GM18873 (cell line): ENCODE measurements at regions not wholly inside any gene's neighbourhood (a gene's known extent, or its start where the extent isn't known, plus 50 kb on each side); places are given as distances from the start of the nearest gene placed in this dataset.

ENCODE experiments used
- ATAC-seq: cut with Tn5 transposase; IDR thresholded peaks from one replicate; pipeline ENCODE4 v1.9.1; 2021; ENCODE audit warnings: mild to moderate bottlenecking, moderate library complexity, moderate number of reproducible peaks; ENCODE audit not compliant: unreplicated experiment, low FRiP score

DNA sequence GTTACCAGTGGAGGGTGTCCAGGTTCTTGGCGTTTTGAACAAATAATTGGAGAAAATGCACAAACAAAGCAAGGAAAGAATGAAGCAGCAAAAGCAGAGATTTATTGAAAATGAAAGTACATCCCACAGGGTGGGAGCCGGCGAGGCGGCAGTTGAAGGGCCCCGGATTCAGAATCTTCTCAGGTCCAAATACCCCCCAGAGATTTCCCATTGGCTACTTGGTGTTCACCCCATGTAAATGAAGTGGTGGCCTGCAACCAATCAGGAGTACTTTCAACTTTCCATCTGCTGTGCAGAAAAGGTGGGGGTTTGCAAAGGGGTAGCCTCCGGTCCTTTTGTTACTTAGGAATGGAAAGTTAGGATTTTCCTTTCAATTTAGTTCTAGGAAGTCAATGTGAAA lies 1447.0 kb downstream of the C4orf33 start:
- ATAC-seq = no peak

- no peak for ATAC-seq
Measured at GRCh38 chr4:130545171-130545570, 1449.2 kb downstream of the C4orf33 start.

- no peak for ATAC-seq
Measured at GRCh38 chr4:130545596-130545995, 1449.6 kb downstream of the C4orf33 start.

DNA sequence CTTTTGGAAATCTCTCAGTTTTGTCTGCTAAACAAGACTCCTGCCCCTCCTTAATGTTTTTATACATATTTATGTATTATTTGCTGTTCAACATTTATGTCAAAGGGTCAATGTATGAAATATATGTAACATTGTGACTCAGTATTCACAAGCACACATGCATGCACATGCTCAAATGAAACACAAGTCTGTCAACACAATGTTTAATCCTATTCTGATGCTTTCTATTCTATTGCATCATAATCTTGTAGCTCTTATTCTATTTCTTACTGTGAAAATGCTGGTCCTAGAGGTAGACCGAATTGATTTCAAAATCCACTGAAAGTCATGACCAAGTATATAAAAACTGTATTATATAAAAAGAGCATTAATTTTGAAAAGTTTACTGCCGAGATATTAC lies 1463.3 kb downstream of the C4orf33 start:
- ATAC-seq = no peak

DNA sequence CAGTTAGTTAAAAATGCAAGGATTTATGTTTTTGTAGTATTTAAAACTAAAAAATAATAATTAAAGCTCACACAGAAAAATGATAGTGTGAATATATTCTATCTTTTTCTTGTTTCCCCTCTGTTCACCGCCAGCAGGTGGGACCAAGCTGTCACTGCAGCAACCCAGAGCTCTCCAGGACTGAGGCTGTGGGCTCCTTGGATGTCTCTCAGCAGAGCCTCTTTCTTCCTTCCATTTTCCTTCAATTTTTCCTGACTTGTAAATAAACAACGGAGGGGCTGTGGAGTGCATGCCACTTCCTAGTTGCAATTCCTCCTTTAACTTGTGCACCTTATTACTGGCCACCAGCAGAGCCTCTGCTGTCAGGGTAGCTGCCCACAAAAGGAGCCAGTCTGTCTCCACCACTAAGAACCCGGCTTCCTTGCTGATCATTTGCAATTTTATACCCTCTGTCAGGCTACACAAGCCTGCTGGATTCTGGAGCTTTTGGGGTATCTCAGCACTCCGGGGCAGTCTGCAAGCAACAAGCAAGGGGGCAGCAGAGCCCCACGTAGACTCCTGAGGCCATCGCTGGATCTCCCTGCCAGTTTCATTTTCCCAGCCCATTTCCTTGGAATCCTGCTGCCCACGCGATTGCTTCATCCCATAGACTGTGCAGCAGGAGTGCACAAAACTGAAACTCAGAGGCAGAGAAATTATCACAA lies 1467.4 kb downstream of the C4orf33 start:
- ATAC-seq = no peak

GRCh38 chr4:130563889-130564418 lies 1468.0 kb downstream of the C4orf33 start:
- ATAC-seq = no peak

DNA sequence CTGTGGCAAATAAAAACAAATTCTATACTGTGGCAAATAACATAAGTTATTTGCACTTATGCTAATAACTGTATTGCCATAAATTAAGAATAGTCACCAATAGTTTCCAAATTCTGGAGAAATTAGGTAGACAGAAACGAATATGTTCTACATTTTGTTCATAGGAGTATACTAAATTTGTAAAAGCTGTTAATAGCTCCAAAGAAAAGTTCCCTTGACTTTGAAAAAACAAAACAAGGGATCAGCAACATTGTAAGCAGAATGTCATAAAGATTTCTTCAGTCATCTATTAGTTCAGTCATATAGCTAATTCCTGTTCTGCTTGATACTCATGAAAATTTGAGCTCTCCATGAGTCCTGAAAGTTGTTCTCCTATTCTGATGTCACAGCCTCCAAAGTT lies 1472.8 kb downstream of the C4orf33 start:
- no peak for ATAC-seq

- ATAC-seq = no peak
Measured at GRCh38 chr4:130573742-130574141, 1477.8 kb downstream of the C4orf33 start.

- ATAC-seq = no peak
Measured at GRCh38 chr4:130574215-130574614, 1478.3 kb downstream of the C4orf33 start.

DNA sequence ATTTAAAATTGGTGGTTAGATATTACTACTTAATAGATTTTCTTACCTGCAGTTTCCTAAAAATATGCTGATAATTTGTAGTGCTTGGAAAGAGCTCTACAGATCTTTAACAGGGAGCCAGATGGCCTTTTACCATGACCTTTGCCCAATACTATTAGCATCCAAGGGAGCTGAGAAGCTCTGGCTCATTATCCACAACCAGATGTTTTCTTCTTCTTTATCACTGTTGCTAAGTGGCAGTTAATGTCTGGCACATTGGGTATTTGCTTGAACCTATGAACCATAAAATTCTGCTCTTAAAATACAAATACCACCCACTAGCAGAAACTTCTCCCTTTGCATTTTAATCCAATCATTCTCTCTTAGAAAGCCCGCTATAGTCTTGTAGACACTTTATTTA lies 1480.3 kb downstream of the C4orf33 start:
- ATAC-seq = no peak

GRCh38 chr4:130591091-130591490 lies 1495.1 kb downstream of the C4orf33 start:
- ATAC-seq = no peak

- ATAC-seq = no peak
Measured at GRCh38 chr4:130600706-130601105, 1504.8 kb downstream of the C4orf33 start.

GRCh38 chr4:130603043-130603442 lies 1507.1 kb downstream of the C4orf33 start:
- no peak for ATAC-seq

GRCh38 chr4:130608121-130608520 lies 1512.2 kb downstream of the C4orf33 start:
- ATAC-seq = no peak

GRCh38 chr4:130628531-130628930 lies 1532.6 kb downstream of the C4orf33 start:
- ATAC-seq = no peak

DNA sequence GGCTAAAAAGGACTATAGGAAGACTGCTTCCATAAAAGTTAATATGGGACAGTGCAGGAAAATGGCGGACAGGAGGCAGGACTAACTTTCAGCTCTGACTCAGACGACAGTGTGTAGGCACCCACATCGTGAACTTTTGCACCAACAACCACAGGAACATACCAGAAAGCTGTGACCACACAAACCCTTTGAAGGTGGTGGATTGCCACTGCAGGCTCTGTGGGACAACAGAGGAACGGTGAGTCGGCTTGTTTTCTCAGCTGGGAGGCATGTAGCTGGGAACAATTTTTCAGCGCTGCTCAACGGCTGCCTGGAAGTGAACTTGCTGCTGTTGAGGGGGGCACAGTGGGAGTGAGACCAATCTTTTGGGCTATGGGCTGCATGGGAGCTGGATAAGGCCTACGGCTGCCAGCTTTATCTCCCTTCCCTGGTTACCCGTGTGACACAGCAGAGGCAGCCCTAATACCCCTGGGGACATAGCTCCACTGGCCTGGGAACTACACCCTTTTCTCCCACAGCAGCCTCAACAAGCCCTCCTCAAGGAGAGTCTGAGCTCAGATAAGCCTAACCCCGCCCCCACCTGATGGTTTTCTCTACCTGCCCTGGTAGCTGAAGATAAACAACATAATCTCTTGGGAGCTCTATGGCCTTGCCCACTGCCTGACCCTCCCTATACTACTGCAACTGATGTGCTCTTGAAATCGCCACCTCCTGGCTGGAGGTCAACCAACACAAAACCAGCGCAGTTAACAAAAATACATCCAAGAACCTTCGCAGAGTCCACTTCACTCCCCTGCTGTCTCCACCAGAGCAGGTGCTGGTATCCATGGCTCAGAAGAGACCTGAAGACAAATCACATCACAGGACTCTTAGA lies 1537.0 kb downstream of the C4orf33 start:
- no peak for ATAC-seq

- no peak for ATAC-seq
Measured at GRCh38 chr4:130636486-130636885, 1540.5 kb downstream of the C4orf33 start.

DNA sequence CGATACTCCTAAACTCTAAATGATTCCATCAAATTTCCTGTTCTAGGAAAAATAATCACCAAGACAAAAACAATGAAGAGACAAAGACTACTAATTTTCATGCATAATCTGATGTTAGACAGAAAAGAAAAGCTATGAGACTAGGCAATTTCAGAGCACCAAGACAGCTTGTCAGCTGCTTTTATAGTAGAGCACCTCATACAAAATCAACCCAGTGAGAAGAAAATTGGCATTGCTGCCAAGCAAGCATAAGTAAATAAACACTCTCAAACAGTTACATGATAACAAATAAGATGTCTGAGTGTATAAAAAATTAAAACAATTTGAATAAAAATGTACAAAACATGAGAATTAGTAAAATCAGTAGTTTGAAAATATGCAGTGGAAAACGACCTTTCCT lies 1544.6 kb downstream of the C4orf33 start:
- no peak for ATAC-seq

- no peak for ATAC-seq
Measured at GRCh38 chr4:130646886-130647285, 1550.9 kb downstream of the C4orf33 start.

GRCh38 chr4:130648570-130648969 lies 1552.6 kb downstream of the C4orf33 start:
- ATAC-seq = no peak

DNA sequence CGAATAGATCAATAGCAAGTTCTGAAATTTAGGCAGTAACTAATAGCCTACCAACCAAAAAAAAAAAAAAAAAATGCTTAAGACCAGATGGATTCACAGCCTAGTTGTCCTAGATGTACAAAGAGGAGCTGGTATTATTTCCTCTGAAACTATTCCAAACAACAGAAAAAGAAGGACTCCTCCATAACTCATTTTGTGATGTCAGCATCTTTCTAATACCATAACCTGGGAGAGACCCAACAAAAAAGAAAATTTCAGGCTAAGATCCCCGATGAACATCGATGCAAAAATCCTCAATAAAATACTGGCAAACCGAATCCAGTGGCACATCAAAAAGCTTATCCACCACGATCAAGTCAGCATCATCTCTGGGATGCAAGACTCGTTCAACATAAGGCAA lies 1557.9 kb downstream of the C4orf33 start:
- ATAC-seq = no peak

DNA sequence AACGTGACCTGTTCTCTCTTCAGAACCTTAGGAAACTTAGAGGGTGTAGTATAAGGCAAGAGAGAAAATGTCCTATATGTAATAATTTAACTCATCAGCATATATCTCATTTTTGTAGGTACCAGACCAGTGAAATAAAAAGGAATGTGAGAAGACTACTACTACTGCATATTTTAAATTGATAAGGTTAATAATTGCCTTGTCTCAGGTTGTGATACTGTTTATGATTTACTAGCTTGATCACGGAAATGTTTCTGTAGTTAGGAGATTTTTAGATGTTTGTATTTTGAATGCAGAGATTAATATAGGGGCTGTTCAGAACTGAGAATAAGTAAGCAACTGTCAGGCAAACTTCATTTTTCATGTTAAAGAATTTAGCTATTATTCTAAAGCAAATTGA lies 1563.4 kb downstream of the C4orf33 start:
- no peak for ATAC-seq
